A549 (cell line): ENCODE measurements at regions not wholly inside any gene's neighbourhood (a gene's known extent, or its start where the extent isn't known, plus 50 kb on each side); places are given as distances from the start of the nearest gene placed in this dataset.

ENCODE experiments used
- ATAC-seq, 2 experiments: fragments of 200-7000 bp in 1 of 2; fragments of >200 bp in 1 of 2; cut with Nextera tagmentation in 1 of 2; cut with Tn5 transposase in 1 of 2; 3 replicates each; pipeline versions ENCODE4 v1.8.0 to v1.9.1; 2018 to 2020; ENCODE audit warnings: mild to moderate bottlenecking in 1 of 2, moderate library complexity in 1 of 2
- CTCF ChIA-PET: fragments of 300-600 bp; sonication (Branson Sonifier 250); formaldehyde crosslinking; extraction: SDS; loops from one replicate; lab custom pipeline; 2021; ENCODE audit warnings: antibody characterized with exemption, inconsistent platforms; lab: Yijun Ruan, JAX
- POLR2A ChIA-PET: fragments of 350-600 bp; formaldehyde crosslinking; extraction: SDS; loops from one replicate; lab custom pipeline; 2021; ENCODE audit warnings: antibody characterized with exemption, inconsistent platforms; lab: Yijun Ruan, JAX
- DNase-seq, 2 experiments: peaks; one replicate each; pipeline versions ENCODE4 v3.0.0 to v3.0.0-alpha.2; 2011 to 2016; ENCODE audit warnings: low read depth in 1 of 2, low spot score in 1 of 2
- FAIRE-seq: peaks from 2 replicates; lab custom pipeline; 2011; peaks lifted over from hg19 to GRCh38; lab: Jason Lieb, UNC
- H3K27ac ChIP-seq, 2 experiments: fragments of >200 bp; sonication (Bioruptor Twin); formaldehyde crosslinking; 3 replicates each; pipeline ENCODE4 v1.5.1; 2016 to 2017
- H3K4me1 ChIP-seq: fragments of >200 bp; sonication (Bioruptor Twin); formaldehyde crosslinking; 3 replicates; pipeline ENCODE4 v1.6.1; 2016
- H3K4me2 ChIP-seq: fragments of >200 bp; sonication (Bioruptor Twin); formaldehyde crosslinking; 3 replicates; pipeline ENCODE4 v1.6.1; 2016
- H3K4me3 ChIP-seq: fragments of >200 bp; sonication (Bioruptor Twin); formaldehyde crosslinking; 3 replicates; pipeline ENCODE4 v1.5.1; 2016
- H3K9me3 ChIP-seq: fragments of >200 bp; sonication (Bioruptor Twin); formaldehyde crosslinking; 3 replicates; pipeline ENCODE4 v1.6.1; 2016
- CBX2 ChIP-seq: fragments of 200-600 bp; sonication (generic); IDR thresholded peaks from 2 replicates; pipeline ENCODE4 v1.6.1; 2016; ENCODE audit warnings: low read depth, mild to moderate bottlenecking, borderline replicate concordance
- CHD4 ChIP-seq: fragments of 200-600 bp; sonication (generic); IDR thresholded peaks from 2 replicates; pipeline ENCODE4 v1.6.1; 2016; ENCODE audit warnings: antibody characterized with exemption, mild to moderate bottlenecking, borderline replicate concordance
- EHMT2 ChIP-seq: fragments of 200-600 bp; sonication (generic); IDR thresholded peaks from 2 replicates; pipeline ENCODE4 v1.6.1; 2016; ENCODE audit warnings: antibody characterized with exemption, low read depth, mild to moderate bottlenecking, moderate library complexity
- ESRRA ChIP-seq: fragments of 150-350 bp; IDR thresholded peaks from 2 replicates; pipeline ENCODE4 v1.6.1; 2014; ENCODE audit warnings: mild to moderate bottlenecking, low read length, borderline replicate concordance
- FOXS1 ChIP-seq: fragments of 250-450 bp; sonication (Bioruptor Pico); IDR thresholded peaks from 2 replicates; pipeline ENCODE4 v1.5.0; 2020; ENCODE audit warnings: mild to moderate bottlenecking, moderate library complexity
- GATA3 ChIP-seq: IDR thresholded peaks from 2 replicates; pipeline ENCODE4 v1.6.1; 2012; ENCODE audit warnings: borderline replicate concordance
- HDAC2 ChIP-seq: fragments of 200-600 bp; sonication (generic); IDR thresholded peaks from 2 replicates; pipeline ENCODE4 v1.6.1; 2016
- KDM5A ChIP-seq: fragments of 200-600 bp; sonication (generic); IDR thresholded peaks from 2 replicates; pipeline ENCODE4 v1.6.1; 2016; ENCODE audit warnings: antibody characterized with exemption, mild to moderate bottlenecking
- POLR2A ChIP-seq: IDR thresholded peaks from 2 replicates; pipeline ENCODE4 v1.6.1; 2012; ENCODE audit warnings: mild to moderate bottlenecking, low read length
- RFX5 ChIP-seq: fragments of 450-650 bp; IDR thresholded peaks from 2 replicates; pipeline ENCODE4 v1.7.1; 2014; ENCODE audit warnings: antibody characterized with exemption, mild to moderate bottlenecking, moderate library complexity
- TFCP2L1 ChIP-seq: fragments of 250-450 bp; sonication (Bioruptor Pico); IDR thresholded peaks from 2 replicates; pipeline ENCODE4 v1.5.0; 2021; ENCODE audit warnings: mild to moderate bottlenecking
- ZC3H11A ChIP-seq: fragments of 450-650 bp; IDR thresholded peaks from 2 replicates; pipeline ENCODE4 v1.6.1; 2014; ENCODE audit warnings: antibody characterized with exemption, mild to moderate bottlenecking
- WGBS: methylation state at CpG from one replicate; pipeline ENCODE4 v1.1.6; 2017; ENCODE audit errors: missing lambda C conversion rate; 5-methylcytosine and 5-hydroxymethylcytosine counted together
- TF ChIP-seq, protein P1 (sequence below): fragments of >200 bp; sonication (Bioruptor Twin); formaldehyde crosslinking; IDR thresholded peaks from 3 replicates; pipeline ENCODE4 v1.5.1; 2016
- TF ChIP-seq, protein P2 (sequence below): fragments of 200-600 bp; sonication (generic); IDR thresholded peaks from 2 replicates; pipeline ENCODE4 v1.6.1; 2016; ENCODE audit warnings: antibody characterized with exemption, mild to moderate bottlenecking, moderate library complexity
- TF ChIP-seq, protein P3 (sequence below): IDR thresholded peaks from 2 replicates; pipeline ENCODE4 v1.6.1; 2012
- TF ChIP-seq, protein P4 (sequence below): fragments of 250-450 bp; sonication (Bioruptor Pico); IDR thresholded peaks from 2 replicates; pipeline ENCODE4 v1.5.0; 2021; ENCODE audit warnings: mild to moderate bottlenecking, moderate library complexity, borderline replicate concordance
- TF ChIP-seq, protein P5 (sequence below): IDR thresholded peaks from 2 replicates; pipeline ENCODE4 v1.6.1; 2012

DNA sequence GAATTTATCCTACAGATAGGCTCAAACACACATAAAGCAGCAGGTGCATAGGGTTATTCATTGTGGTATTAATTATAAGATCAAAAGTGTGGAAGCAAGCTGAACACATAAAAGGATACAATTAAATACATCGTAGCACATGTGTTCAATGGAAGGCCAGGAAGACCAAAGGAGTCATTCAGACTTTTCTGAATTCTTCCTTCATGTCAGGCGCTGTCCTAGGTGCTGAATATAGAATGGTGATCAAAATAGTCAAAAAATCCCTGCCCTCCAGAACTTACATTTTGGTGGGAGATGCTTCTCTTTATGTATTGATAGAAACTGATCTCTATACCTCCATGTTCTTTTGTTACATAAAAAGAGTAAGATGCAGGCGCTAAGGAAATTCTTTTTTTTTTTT lies 439.0 kb upstream of the ASIC2 start:
- 3% methylated on average over 3 of the region's 3 CpGs for WGBS
- FAIRE-seq: no peak
- ChIA-PET CTCF (interaction anchor here (0.8 to 1.3 kb wide), 2 partner anchors 11 to 39 kb away, joined by 3 to 5 read pairs; no protein-coding TSS in a partner anchor), POLR2A (no interaction called here)
- no peak for ATAC-seq
- Histone ChIP-seq H3K4me3 (no peak overlapping the region), H3K4me2 (no peak overlapping the region), H3K4me1 (no peaks in the 10 kb centered on the region)
- peak in 1 of 2 experiments; percentile 18 for DNase-seq
- peak; percentile 68; the same call in 1 of the 2 replicates for TF ChIP-seq EHMT2
- TF ChIP-seq, protein P1, sequence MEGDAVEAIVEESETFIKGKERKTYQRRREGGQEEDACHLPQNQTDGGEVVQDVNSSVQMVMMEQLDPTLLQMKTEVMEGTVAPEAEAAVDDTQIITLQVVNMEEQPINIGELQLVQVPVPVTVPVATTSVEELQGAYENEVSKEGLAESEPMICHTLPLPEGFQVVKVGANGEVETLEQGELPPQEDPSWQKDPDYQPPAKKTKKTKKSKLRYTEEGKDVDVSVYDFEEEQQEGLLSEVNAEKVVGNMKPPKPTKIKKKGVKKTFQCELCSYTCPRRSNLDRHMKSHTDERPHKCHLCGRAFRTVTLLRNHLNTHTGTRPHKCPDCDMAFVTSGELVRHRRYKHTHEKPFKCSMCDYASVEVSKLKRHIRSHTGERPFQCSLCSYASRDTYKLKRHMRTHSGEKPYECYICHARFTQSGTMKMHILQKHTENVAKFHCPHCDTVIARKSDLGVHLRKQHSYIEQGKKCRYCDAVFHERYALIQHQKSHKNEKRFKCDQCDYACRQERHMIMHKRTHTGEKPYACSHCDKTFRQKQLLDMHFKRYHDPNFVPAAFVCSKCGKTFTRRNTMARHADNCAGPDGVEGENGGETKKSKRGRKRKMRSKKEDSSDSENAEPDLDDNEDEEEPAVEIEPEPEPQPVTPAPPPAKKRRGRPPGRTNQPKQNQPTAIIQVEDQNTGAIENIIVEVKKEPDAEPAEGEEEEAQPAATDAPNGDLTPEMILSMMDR: no peak
- TF ChIP-seq, protein P2, sequence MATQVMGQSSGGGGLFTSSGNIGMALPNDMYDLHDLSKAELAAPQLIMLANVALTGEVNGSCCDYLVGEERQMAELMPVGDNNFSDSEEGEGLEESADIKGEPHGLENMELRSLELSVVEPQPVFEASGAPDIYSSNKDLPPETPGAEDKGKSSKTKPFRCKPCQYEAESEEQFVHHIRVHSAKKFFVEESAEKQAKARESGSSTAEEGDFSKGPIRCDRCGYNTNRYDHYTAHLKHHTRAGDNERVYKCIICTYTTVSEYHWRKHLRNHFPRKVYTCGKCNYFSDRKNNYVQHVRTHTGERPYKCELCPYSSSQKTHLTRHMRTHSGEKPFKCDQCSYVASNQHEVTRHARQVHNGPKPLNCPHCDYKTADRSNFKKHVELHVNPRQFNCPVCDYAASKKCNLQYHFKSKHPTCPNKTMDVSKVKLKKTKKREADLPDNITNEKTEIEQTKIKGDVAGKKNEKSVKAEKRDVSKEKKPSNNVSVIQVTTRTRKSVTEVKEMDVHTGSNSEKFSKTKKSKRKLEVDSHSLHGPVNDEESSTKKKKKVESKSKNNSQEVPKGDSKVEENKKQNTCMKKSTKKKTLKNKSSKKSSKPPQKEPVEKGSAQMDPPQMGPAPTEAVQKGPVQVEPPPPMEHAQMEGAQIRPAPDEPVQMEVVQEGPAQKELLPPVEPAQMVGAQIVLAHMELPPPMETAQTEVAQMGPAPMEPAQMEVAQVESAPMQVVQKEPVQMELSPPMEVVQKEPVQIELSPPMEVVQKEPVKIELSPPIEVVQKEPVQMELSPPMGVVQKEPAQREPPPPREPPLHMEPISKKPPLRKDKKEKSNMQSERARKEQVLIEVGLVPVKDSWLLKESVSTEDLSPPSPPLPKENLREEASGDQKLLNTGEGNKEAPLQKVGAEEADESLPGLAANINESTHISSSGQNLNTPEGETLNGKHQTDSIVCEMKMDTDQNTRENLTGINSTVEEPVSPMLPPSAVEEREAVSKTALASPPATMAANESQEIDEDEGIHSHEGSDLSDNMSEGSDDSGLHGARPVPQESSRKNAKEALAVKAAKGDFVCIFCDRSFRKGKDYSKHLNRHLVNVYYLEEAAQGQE: peak; percentile 95
- TF ChIP-seq, all 56 proteins: peak for 2
- H3K27ac ChIP-seq: no peak overlapping the region
- H3K9me3 ChIP-seq: no peaks in the 10 kb centered on the region

DNA sequence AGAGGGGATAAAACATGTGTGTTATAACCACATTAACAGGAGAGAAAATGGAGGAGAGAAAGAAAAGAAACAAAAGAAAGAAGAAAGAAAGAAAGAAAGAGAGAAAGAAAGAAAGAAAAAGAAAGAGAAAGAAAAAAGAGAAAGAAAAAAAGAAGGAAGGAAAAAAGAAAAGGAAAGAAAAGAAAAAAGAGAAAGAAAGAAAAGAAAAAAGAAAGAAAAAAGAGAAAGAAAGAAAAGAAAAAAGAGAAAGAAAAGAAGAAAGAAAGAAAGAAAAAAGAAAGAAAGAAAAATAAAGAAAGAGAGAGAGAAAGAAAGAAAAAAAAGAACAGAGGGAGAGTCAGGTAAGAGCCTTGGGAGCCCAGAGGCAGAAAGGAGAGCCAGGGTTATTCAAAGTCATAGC lies 446.6 kb upstream of the ASIC2 start:
- H3K4me2 ChIP-seq: no peak overlapping the region
- TF ChIP-seq CBX2 (no peak), RFX5 (no peak), POLR2A (no peak), TFCP2L1 (CRISPR knock-in tag) (no peak), GATA3 (no peak), ESRRA (no peak), ZC3H11A (no peak), CHD4 (no peak), HDAC2 (no peak)
- TF ChIP-seq, protein P3, sequence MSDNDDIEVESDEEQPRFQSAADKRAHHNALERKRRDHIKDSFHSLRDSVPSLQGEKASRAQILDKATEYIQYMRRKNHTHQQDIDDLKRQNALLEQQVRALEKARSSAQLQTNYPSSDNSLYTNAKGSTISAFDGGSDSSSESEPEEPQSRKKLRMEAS: no peak
- TF ChIP-seq, protein P4, sequence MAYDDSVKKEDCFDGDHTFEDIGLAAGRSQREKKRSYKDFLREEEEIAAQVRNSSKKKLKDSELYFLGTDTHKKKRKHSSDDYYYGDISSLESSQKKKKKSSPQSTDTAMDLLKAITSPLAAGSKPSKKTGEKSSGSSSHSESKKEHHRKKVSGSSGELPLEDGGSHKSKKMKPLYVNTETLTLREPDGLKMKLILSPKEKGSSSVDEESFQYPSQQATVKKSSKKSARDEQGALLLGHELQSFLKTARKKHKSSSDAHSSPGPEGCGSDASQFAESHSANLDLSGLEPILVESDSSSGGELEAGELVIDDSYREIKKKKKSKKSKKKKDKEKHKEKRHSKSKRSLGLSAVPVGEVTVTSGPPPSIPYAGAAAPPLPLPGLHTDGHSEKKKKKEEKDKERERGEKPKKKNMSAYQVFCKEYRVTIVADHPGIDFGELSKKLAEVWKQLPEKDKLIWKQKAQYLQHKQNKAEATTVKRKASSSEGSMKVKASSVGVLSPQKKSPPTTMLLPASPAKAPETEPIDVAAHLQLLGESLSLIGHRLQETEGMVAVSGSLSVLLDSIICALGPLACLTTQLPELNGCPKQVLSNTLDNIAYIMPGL (CRISPR knock-in tag): no peak
- no peak overlapping the region for H3K4me3 ChIP-seq
- no peak for ATAC-seq
- CTCF ChIA-PET: interaction anchor here (1.6 to 4.7 kb wide), 3 partner anchors 10 to 15 kb away, joined by 5 to 39 read pairs (median 6); no protein-coding TSS in a partner anchor
- DNase-seq: no peak
- FAIRE-seq: no peak
- H3K27ac ChIP-seq: no peak overlapping the region
- H3K4me1 ChIP-seq: no peaks in the 10 kb centered on the region
- no peaks in the 10 kb centered on the region for H3K9me3 ChIP-seq
- POLR2A ChIA-PET: no interaction called here

DNA sequence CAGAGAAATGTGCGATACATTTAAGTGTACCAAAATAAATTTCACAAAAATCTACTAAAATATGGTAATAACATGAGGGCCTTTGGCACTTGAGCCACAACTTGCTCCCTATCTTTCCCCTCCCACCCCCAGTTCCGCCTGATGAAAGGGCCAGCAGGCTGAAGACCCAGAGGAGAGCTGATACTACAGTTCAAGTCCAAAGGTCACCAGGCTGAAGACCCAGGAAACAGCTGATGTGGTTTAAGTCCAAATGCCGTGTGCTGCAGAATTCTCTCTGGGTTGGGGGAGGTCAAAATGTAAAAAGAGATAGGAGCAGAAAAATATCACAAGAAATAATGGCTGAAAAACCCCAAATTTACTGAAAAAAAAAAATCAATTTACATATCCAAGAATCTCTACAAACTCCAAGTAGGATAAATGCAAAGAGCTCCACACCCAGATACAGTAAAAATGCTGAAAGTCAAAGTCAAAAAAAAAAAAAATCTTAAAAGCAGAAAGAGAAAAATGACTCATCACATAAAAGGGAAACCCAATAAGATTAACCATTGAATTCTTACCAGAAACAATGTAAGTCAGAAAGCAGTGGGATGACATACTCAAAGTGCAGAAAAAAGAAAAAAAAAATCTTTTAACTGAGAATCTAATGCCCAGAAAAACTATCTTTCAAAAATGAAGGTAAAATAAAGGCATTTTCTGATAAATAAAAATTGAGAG lies 452.1 kb upstream of the ASIC2 start:
- Histone ChIP-seq H3K4me1 (no peaks in the 10 kb centered on the region), H3K4me2 (no peak overlapping the region), H3K9me3 (no peaks in the 10 kb centered on the region), H3K4me3 (no peak overlapping the region), H3K27ac (no peak overlapping the region)
- ATAC-seq (no peak), FAIRE-seq (no peak), DNase-seq (no peak)
- ChIA-PET CTCF (interaction anchor here (0.6 kb wide), 1 partner anchor 227 kb away, joined by 4 read pairs; no protein-coding TSS in a partner anchor), POLR2A (no interaction called here)
- 10% methylated on average over 3 of the region's 3 CpGs for WGBS
- no peak for TF ChIP-seq FOXS1 (CRISPR knock-in tag)
- TF ChIP-seq KDM5A: no peak
- TF ChIP-seq, protein P5, sequence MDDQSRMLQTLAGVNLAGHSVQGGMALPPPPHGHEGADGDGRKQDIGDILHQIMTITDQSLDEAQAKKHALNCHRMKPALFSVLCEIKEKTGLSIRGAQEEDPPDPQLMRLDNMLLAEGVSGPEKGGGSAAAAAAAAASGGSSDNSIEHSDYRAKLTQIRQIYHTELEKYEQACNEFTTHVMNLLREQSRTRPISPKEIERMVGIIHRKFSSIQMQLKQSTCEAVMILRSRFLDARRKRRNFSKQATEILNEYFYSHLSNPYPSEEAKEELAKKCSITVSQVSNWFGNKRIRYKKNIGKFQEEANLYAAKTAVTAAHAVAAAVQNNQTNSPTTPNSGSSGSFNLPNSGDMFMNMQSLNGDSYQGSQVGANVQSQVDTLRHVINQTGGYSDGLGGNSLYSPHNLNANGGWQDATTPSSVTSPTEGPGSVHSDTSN: no peak
